Endodermal cell (in vitro differentiated cells): ENCODE measurements at regions not wholly inside any gene's neighbourhood (a gene's known extent, or its start where the extent isn't known, plus 50 kb on each side); places are given as distances from the start of the nearest gene placed in this dataset.

Experiments
- DNase-seq: peaks from one replicate; pipeline ENCODE4 v3.0.0-alpha.2; 2017
- H3K27ac ChIP-seq: 2 replicates; pipeline ENCODE4 v1.5.1; 2013; ENCODE audit warnings: mild to moderate bottlenecking, low read depth, low read length, moderate library complexity
- H3K27me3 ChIP-seq: 2 replicates; pipeline ENCODE4 v1.6.1; 2013; ENCODE audit warnings: mild to moderate bottlenecking, low read length, moderate library complexity; ENCODE audit not compliant: insufficient read depth, control insufficient read depth, poor library complexity, severe bottlenecking
- H3K36me3 ChIP-seq: 2 replicates; pipeline ENCODE4 v1.7.0; 2013; ENCODE audit warnings: mild to moderate bottlenecking, low read length, moderate library complexity; ENCODE audit not compliant: control insufficient read depth, insufficient read depth
- H3K4me1 ChIP-seq: one replicate; pipeline ENCODE4 v1.7.0; 2013; ENCODE audit warnings: low read length; ENCODE audit not compliant: control insufficient read depth, insufficient read depth
- H3K4me3 ChIP-seq: 2 replicates; pipeline ENCODE4 v1.5.1; 2013; ENCODE audit warnings: mild to moderate bottlenecking, low read length, moderate library complexity
- H3K9ac ChIP-seq: 2 replicates; pipeline ENCODE4 v1.6.1; 2013; ENCODE audit warnings: mild to moderate bottlenecking, low read length, moderate library complexity; ENCODE audit not compliant: poor library complexity, severe bottlenecking; ENCODE audit errors: extremely low read depth
- H3K9me3 ChIP-seq: 2 replicates; pipeline ENCODE4 v1.6.1; 2013; ENCODE audit warnings: mild to moderate bottlenecking, low read length, moderate library complexity; ENCODE audit not compliant: control insufficient read depth
- H3K27ac Mint-ChIP-seq: 2 replicates; pipeline ENCODE4 v1.8.0; 2020; ENCODE audit warnings: mixed read lengths
- H3K27me3 Mint-ChIP-seq: 2 replicates; pipeline ENCODE4 v1.8.0; 2021; ENCODE audit warnings: mild to moderate bottlenecking, mixed read lengths; ENCODE audit not compliant: insufficient read depth
- H3K36me3 Mint-ChIP-seq: 2 replicates; pipeline ENCODE4 v1.8.0; 2020; ENCODE audit warnings: low read depth, mixed read lengths
- H3K4me1 Mint-ChIP-seq: 2 replicates; pipeline ENCODE4 v1.8.0; 2020; ENCODE audit warnings: mixed read lengths
- H3K4me3 Mint-ChIP-seq: 2 replicates; pipeline ENCODE4 v1.8.0; 2020; ENCODE audit warnings: mild to moderate bottlenecking, moderate library complexity, mixed read lengths
- H3K9me3 Mint-ChIP-seq: 2 replicates; pipeline ENCODE4 v1.8.0; 2020; ENCODE audit warnings: mild to moderate bottlenecking, mixed read lengths
- CTCF ChIP-seq: fragments of 200-600 bp; sonication (generic); conservative IDR thresholded peaks from 2 replicates; pipeline ENCODE4 v1.5.0; 2021; ENCODE audit warnings: antibody characterized with exemption, mild to moderate bottlenecking
- WGBS, 2 experiments: methylation state at CpG; one replicate each; pipeline versions ENCODE4 v1.1.5 to v1.1.7; 2013; ENCODE audit warnings: missing lambda C conversion rate in 2 of 2, mixed read lengths in 1 of 2; ENCODE audit not compliant: insufficient coverage in 1 of 2, insufficient read length in 1 of 2; 5-methylcytosine and 5-hydroxymethylcytosine counted together

DNA sequence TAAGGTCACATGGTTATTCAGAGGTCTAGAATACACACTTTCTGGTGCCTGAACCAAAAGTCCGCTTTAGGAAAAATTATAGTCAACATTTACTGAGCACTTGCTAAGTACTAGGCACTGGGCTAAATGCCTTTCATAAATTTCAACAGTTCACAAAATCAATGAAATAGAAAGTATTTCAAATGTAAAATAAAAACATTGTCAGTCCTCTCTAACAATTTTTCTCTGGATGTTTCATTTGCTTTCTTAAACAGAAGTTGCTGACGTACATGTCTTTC, 61.7 kb downstream of the HHEX start:
- H3K4me3 Mint-ChIP-seq = no peak overlapping the region
- no peaks in the 10 kb centered on the region for H3K9me3 Mint-ChIP-seq
- DNase-seq = no peak
- no peak overlapping the region for H3K9ac ChIP-seq
- H3K4me1 Mint-ChIP-seq = peaks cover 14% of the 10 kb centered on the region
- H3K36me3 Mint-ChIP-seq = no peaks in the 10 kb centered on the region
- WGBS, 2 experiments = 90 to 94% methylated on average over 2 of the region's 2 CpGs
- no peaks in the 10 kb centered on the region for H3K9me3 ChIP-seq
- no peaks in the 10 kb centered on the region for H3K27me3 ChIP-seq
- H3K27ac Mint-ChIP-seq = no peak overlapping the region
- peaks cover 5% of the 10 kb centered on the region for H3K27me3 Mint-ChIP-seq
- H3K36me3 ChIP-seq = no peaks in the 10 kb centered on the region
- peaks cover 8% of the 10 kb centered on the region for H3K4me1 ChIP-seq
- no peak overlapping the region for H3K27ac ChIP-seq
- no peak overlapping the region for H3K4me3 ChIP-seq
- TF ChIP-seq CTCF = no peak

GRCh38 chr10:92751827-92752226, 62.1 kb downstream of the HHEX start:
- Mint-ChIP-seq H3K4me1 (peaks cover 17% of the 10 kb centered on the region), H3K27me3 (peaks cover 5% of the 10 kb centered on the region), H3K9me3 (no peaks in the 10 kb centered on the region), H3K36me3 (no peaks in the 10 kb centered on the region), H3K4me3 (no peak overlapping the region), H3K27ac (no peak overlapping the region)
- Histone ChIP-seq H3K27ac (no peak overlapping the region), H3K9me3 (no peaks in the 10 kb centered on the region), H3K4me3 (no peak overlapping the region), H3K27me3 (no peaks in the 10 kb centered on the region), H3K9ac (no peak overlapping the region), H3K36me3 (no peaks in the 10 kb centered on the region), H3K4me1 (peaks cover 11% of the 10 kb centered on the region)
- WGBS, 2 experiments = 83 to 98% methylated on average over 1 to 2 of the region's 2 CpGs
- no peak for TF ChIP-seq CTCF
- no peak for DNase-seq

DNA sequence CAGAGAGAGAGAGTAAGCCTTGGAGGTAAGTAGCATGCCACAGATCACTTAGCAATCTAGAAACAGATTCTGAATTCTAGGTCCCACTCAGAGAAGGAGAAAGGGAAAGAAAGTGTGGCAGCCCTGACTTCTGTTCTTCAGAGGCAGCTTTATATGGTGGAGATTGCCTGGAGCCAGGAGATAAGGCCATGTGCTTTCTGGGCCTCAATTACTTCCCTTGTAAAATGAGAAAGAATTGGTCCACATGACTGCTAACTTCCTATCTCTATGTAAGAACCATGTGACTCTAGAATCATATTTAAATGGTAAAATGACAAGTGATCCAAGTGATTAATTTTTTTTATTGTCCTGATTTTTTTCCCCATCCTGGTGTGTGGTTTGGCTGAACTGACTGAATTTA, 64.1 kb downstream of the HHEX start:
- H3K4me3 Mint-ChIP-seq = no peak overlapping the region

More for the DNA sequence above, 64.1 kb downstream of the HHEX start:
- no peak for DNase-seq
- H3K4me1 ChIP-seq = peaks cover 14% of the 10 kb centered on the region
- Mint-ChIP-seq H3K9me3 (no peaks in the 10 kb centered on the region), H3K4me1 (peaks cover 26% of the 10 kb centered on the region), H3K27me3 (peaks cover 3% of the 10 kb centered on the region), H3K27ac (no peak overlapping the region), H3K36me3 (no peaks in the 10 kb centered on the region)
- H3K27ac ChIP-seq = no peak overlapping the region
- TF ChIP-seq CTCF = no peak
- H3K4me3 ChIP-seq = no peak overlapping the region
- H3K9me3 ChIP-seq = no peaks in the 10 kb centered on the region
- no peaks in the 10 kb centered on the region for H3K27me3 ChIP-seq
- no peaks in the 10 kb centered on the region for H3K36me3 ChIP-seq
- no peak overlapping the region for H3K9ac ChIP-seq
